Activated CD8-positive, alpha-beta T cell treated with anti-CD3 and anti-CD28 coated beads for 36 hours (primary cell): ENCODE measurements at regions not wholly inside any gene's neighbourhood (a gene's known extent, or its start where the extent isn't known, plus 50 kb on each side); places are given as distances from the start of the nearest gene placed in this dataset.

Source experiments
- ATAC-seq: fragments of 200-7000 bp; cut with Tn5 transposase; one replicate; pipeline ENCODE4 v1.10.0; 2021; ENCODE audit warnings: mild to moderate bottlenecking, moderate library complexity
- CTCF ChIA-PET: fragments of 350-600 bp; sonication (Branson Sonifier 250); formaldehyde crosslinking; loops from one replicate; lab custom pipeline; 2021; ENCODE audit warnings: antibody characterized with exemption; lab: Charles Lee
- POLR2A ChIA-PET: fragments of 350-600 bp; sonication (Branson Sonifier 250); formaldehyde crosslinking; loops from one replicate; lab custom pipeline; 2021; ENCODE audit warnings: antibody characterized with exemption; lab: Charles Lee
- DNase-seq: peaks from one replicate; pipeline ENCODE4 v3.0.0-alpha.2; 2020
- H3K27ac Mint-ChIP-seq: one replicate; pipeline ENCODE4 v1.8.0; 2021; ENCODE audit warnings: mild to moderate bottlenecking, mixed read lengths
- H3K27me3 Mint-ChIP-seq: one replicate; pipeline ENCODE4 v1.8.0; 2021; ENCODE audit warnings: mixed read lengths
- H3K36me3 Mint-ChIP-seq: one replicate; pipeline ENCODE4 v1.8.0; 2021; ENCODE audit warnings: low read depth, mixed read lengths
- H3K4me1 Mint-ChIP-seq: one replicate; pipeline ENCODE4 v1.8.0; 2021; ENCODE audit warnings: low read depth, mixed read lengths
- H3K4me3 Mint-ChIP-seq: one replicate; pipeline ENCODE4 v1.8.0; 2021; ENCODE audit warnings: mild to moderate bottlenecking, moderate library complexity, mixed read lengths
- H3K9me3 Mint-ChIP-seq: one replicate; pipeline ENCODE4 v1.8.0; 2021; ENCODE audit warnings: mixed read lengths
- CTCF ChIP-seq: fragments of 200-600 bp; IDR thresholded peaks from one replicate; pipeline ENCODE4 v1.8.0; 2022; ENCODE audit warnings: antibody characterized with exemption, mild to moderate bottlenecking
- intact Hi-C: fragments of 100-400 bp; cut with micrococcal nuclease; formaldehyde crosslinking; loops from one replicate; pipeline ENCODE4 v1.10.0; 2022

GRCh38 chr9:126229501-126229900, 97.1 kb upstream of the MVB12B start:
- DNase-seq (no peak), ATAC-seq (no peak)
- no peak for TF ChIP-seq CTCF
- Mint-ChIP-seq H3K27ac (no peak overlapping the region), H3K9me3 (no peaks in the 10 kb centered on the region), H3K4me3 (no peak overlapping the region), H3K27me3 (peaks cover 19% of the 10 kb centered on the region), H3K36me3 (no peaks in the 10 kb centered on the region), H3K4me1 (peaks cover 4% of the 10 kb centered on the region)
- ChIA-PET POLR2A (no interaction called here), CTCF (interaction anchor here (1.3 to 1.7 kb wide), 3 partner anchors 12 to 822 kb away, joined by 3 to 14 read pairs (median 9); no protein-coding TSS in a partner anchor)
- intact Hi-C loops, result loop anchor here (5.0 kb wide), 1 partner anchor 822 kb away; no protein-coding TSS in a partner anchor

GRCh38 chr9:126230692-126231091, 95.9 kb upstream of the MVB12B start:
- H3K27ac Mint-ChIP-seq, result no peak overlapping the region
- ATAC-seq (no peak), DNase-seq (no peak)
- H3K27me3 Mint-ChIP-seq, result peaks cover 15% of the 10 kb centered on the region
- intact Hi-C loops, result no loop called here
- H3K9me3 Mint-ChIP-seq, result no peaks in the 10 kb centered on the region
- peaks cover 4% of the 10 kb centered on the region for H3K4me1 Mint-ChIP-seq
- H3K36me3 Mint-ChIP-seq, result no peaks in the 10 kb centered on the region
- no peak for TF ChIP-seq CTCF
- CTCF ChIA-PET, result interaction anchor here (1.7 kb wide), 2 partner anchors 260 to 823 kb away, joined by 9 to 14 read pairs; no protein-coding TSS in a partner anchor
- no peak overlapping the region for H3K4me3 Mint-ChIP-seq
- POLR2A ChIA-PET, result interaction anchor here (0.6 kb wide), 1 partner anchor 9 kb away, joined by 3 read pairs; no protein-coding TSS in a partner anchor

- CTCF ChIA-PET, result interaction anchor here (1.3 to 1.5 kb wide), 2 partner anchors 259 to 824 kb away, joined by 3 to 4 read pairs; no protein-coding TSS in a partner anchor
- POLR2A ChIA-PET, result interaction anchor here (0.6 kb wide), 1 partner anchor 13 kb away, joined by 3 read pairs; no protein-coding TSS in a partner anchor
- no peaks in the 10 kb centered on the region for H3K36me3 Mint-ChIP-seq
- DNase-seq (no peak), ATAC-seq (no peak)
- no peak overlapping the region for H3K4me3 Mint-ChIP-seq
- no peaks in the 10 kb centered on the region for H3K9me3 Mint-ChIP-seq
- peaks cover 4% of the 10 kb centered on the region for H3K4me1 Mint-ChIP-seq
- peaks cover 8% of the 10 kb centered on the region for H3K27me3 Mint-ChIP-seq
- H3K27ac Mint-ChIP-seq, result no peak overlapping the region
- intact Hi-C loops, result no loop called here
- TF ChIP-seq CTCF, result no peak
These were observed 94.2 kb upstream of the MVB12B start for GRCh38 chr9:126232461-126232860.

GRCh38 chr9:126233175-126233574, 93.5 kb upstream of the MVB12B start:
- POLR2A ChIA-PET, result no interaction called here
- Mint-ChIP-seq H3K27ac (no peak overlapping the region), H3K36me3 (no peaks in the 10 kb centered on the region), H3K4me3 (no peak overlapping the region), H3K9me3 (no peaks in the 10 kb centered on the region), H3K27me3 (peaks cover 7% of the 10 kb centered on the region), H3K4me1 (peaks cover 4% of the 10 kb centered on the region)
- intact Hi-C loops, result no loop called here
- no peak for TF ChIP-seq CTCF
- DNase-seq, result no peak
- ATAC-seq, result no peak
- CTCF ChIA-PET, result interaction anchor here (1.3 to 1.5 kb wide), 2 partner anchors 258 to 825 kb away, joined by 3 to 4 read pairs; no protein-coding TSS in a partner anchor

- Mint-ChIP-seq H3K4me3 (no peak overlapping the region), H3K27me3 (peaks cover 3% of the 10 kb centered on the region), H3K4me1 (no peaks in the 10 kb centered on the region), H3K36me3 (no peaks in the 10 kb centered on the region), H3K9me3 (no peaks in the 10 kb centered on the region), H3K27ac (no peak overlapping the region)
- POLR2A ChIA-PET, result no interaction called here
- DNase-seq (no peak), ATAC-seq (no peak)
- intact Hi-C loops, result no loop called here
- CTCF ChIA-PET, result interaction anchor here (1.5 kb wide), 1 partner anchor 257 kb away, joined by 3 read pairs; no protein-coding TSS in a partner anchor
- no peak for TF ChIP-seq CTCF
These were observed 92.6 kb upstream of the MVB12B start for GRCh38 chr9:126233913-126234525.
